Naive B cell (primary cell): ENCODE measurements at regions not wholly inside any gene's neighbourhood (a gene's known extent, or its start where the extent isn't known, plus 50 kb on each side); places are given as distances from the start of the nearest gene placed in this dataset.

Experiments used
- ATAC-seq, 2 donors: fragments of 150-1000 bp; cut with Tn5 transposase; 2 replicates each; pipeline ENCODE4 v1.10.0; 2021; ENCODE audit warnings: low read depth in 2 of 2, mild to moderate bottlenecking in 2 of 2, moderate library complexity in 2 of 2
- DNase-seq: peaks from one replicate; pipeline ENCODE4 v3.0.0; 2022
- H3K27ac Mint-ChIP-seq, 6 donors: one replicate each; pipeline ENCODE4 v1.8.0; 2020 to 2022; ENCODE audit warnings: mild to moderate bottlenecking in 6 of 6, mixed read lengths in 6 of 6, moderate library complexity in 5 of 6, inconsistent platforms in 2 of 6
- H3K27me3 Mint-ChIP-seq, 3 donors: one replicate each; pipeline ENCODE4 v1.8.0; 2021 to 2022; ENCODE audit warnings: mixed read lengths in 3 of 3, mild to moderate bottlenecking in 1 of 3
- H3K36me3 Mint-ChIP-seq, 2 donors: one replicate each; pipeline ENCODE4 v1.8.0; 2020 to 2022; ENCODE audit warnings: mixed read lengths in 2 of 2, inconsistent platforms in 1 of 2, mild to moderate bottlenecking in 1 of 2
- H3K4me1 Mint-ChIP-seq, 3 donors: one replicate each; pipeline ENCODE4 v1.8.0; 2020 to 2022; ENCODE audit warnings: mixed read lengths in 3 of 3, inconsistent platforms in 1 of 3, mild to moderate bottlenecking in 1 of 3, moderate library complexity in 1 of 3
- H3K4me3 Mint-ChIP-seq, 8 donors: one replicate each; pipeline ENCODE4 v1.8.0; 2020 to 2022; ENCODE audit warnings: mild to moderate bottlenecking in 8 of 8, mixed read lengths in 8 of 8, moderate library complexity in 8 of 8, inconsistent platforms in 2 of 8
- H3K9me3 Mint-ChIP-seq, 7 donors: one replicate each; pipeline ENCODE4 v1.8.0; 2020 to 2022; ENCODE audit warnings: mixed read lengths in 7 of 7, mild to moderate bottlenecking in 5 of 7, inconsistent platforms in 2 of 7, moderate library complexity in 1 of 7

- peaks cover 4 to 16% (median 11%) of the 10 kb centered on the region in 3 donors for H3K27me3 Mint-ChIP-seq
- H3K4me1 Mint-ChIP-seq: no peaks in the 10 kb centered on the region
- no peak for DNase-seq
- peaks cover 0 to 3% (median 0%) of the 10 kb centered on the region in 7 donors for H3K9me3 Mint-ChIP-seq
- H3K27ac Mint-ChIP-seq: no peak overlapping the region
- H3K36me3 Mint-ChIP-seq: no peaks in the 10 kb centered on the region
- no peak overlapping the region for H3K4me3 Mint-ChIP-seq
- ATAC-seq: no peak
Measured at GRCh38 chr20:40758790-40759189, 69.8 kb upstream of the MAFB start.

GRCh38 chr20:40760399-40760798 is 71.4 kb upstream of the MAFB start:
- peaks cover 0 to 3% (median 0%) of the 10 kb centered on the region in 7 donors for H3K9me3 Mint-ChIP-seq
- ATAC-seq (no peak), DNase-seq (no peak)
- H3K4me1 Mint-ChIP-seq: no peaks in the 10 kb centered on the region
- no peaks in the 10 kb centered on the region for H3K36me3 Mint-ChIP-seq
- H3K4me3 Mint-ChIP-seq: no peak overlapping the region
- peak overlapping the region in 1 of 6 donors; percentile 62 for H3K27ac Mint-ChIP-seq
- H3K27me3 Mint-ChIP-seq: peaks cover 4 to 23% (median 11%) of the 10 kb centered on the region in 3 donors

DNA sequence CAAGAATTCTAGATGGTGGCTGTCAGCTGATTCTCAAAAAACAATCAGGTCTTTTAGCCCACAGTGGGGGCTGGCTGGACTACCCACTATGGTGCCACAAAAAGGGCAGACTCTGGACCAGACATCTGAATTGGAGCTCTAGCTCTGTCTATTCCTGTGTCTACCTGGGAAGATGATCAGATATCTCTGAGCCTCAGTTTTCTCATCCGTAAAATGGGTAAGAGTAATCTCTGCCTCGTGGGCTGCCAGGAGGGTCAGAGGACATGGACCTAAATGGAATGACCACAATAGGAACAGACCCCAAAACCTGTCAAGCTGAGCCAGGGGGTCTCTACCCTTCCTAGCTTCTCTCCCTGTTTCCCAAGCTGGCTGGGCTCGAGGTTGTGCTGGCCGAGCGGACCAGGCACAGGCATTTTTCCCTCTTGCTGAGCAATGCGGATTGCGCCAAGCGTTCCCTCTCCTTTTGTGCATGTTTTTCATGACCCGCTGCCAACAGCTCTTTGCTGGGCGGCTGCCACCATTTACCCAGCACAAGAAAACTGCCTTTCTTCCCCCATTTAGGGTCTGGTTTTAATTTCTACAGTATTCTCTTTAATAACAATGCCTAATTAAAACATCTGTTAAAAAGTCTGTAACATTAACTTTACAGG is 74.7 kb upstream of the MAFB start:
- Mint-ChIP-seq H3K9me3 (peaks cover 0 to 3% (median 0%) of the 10 kb centered on the region in 7 donors), H3K27me3 (peaks cover 8 to 29% (median 19%) of the 10 kb centered on the region in 3 donors), H3K4me3 (no peak overlapping the region), H3K36me3 (no peaks in the 10 kb centered on the region), H3K4me1 (no peaks in the 10 kb centered on the region), H3K27ac (no peak overlapping the region)
- ATAC-seq: no peak
- DNase-seq: no peak

DNA sequence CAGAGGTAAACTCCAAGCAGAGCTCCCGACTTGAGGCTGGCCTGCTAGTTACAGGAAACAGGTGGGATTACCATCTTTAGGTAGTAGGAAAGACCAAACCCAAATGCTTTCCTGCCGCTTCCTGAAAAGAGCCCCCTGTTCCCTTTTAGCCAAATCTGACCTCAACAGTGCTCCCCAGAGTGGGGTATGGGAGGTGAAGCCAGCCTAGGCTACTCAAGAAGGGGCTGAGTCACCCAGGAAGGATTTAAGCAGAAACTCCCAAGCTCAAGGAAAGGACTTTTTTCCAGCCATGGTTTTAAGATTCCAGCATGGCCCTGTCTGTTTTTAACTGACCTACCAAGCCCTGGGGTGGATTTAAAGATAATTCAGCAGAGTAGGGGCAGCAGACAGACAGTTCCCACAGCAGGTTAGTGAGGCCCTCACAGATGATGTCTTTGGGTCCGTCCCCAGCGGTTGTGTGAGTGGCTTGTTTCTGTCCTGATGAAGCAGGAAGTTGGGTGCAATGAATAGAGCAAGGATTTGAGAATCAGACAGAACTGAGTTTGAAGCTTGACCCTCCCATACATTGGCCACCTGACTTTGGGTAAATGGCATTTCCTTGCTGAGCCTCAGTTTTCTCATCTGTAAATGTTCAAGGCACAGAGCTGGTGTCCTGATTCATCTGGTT is 76.9 kb upstream of the MAFB start:
- ATAC-seq (no peak), DNase-seq (no peak)
- Mint-ChIP-seq H3K4me3 (no peak overlapping the region), H3K27ac (no peak overlapping the region), H3K27me3 (peaks cover 12 to 43% (median 25%) of the 10 kb centered on the region in 3 donors), H3K9me3 (peaks cover 0 to 2% (median 0%) of the 10 kb centered on the region in 7 donors), H3K4me1 (no peaks in the 10 kb centered on the region), H3K36me3 (no peaks in the 10 kb centered on the region)

DNA sequence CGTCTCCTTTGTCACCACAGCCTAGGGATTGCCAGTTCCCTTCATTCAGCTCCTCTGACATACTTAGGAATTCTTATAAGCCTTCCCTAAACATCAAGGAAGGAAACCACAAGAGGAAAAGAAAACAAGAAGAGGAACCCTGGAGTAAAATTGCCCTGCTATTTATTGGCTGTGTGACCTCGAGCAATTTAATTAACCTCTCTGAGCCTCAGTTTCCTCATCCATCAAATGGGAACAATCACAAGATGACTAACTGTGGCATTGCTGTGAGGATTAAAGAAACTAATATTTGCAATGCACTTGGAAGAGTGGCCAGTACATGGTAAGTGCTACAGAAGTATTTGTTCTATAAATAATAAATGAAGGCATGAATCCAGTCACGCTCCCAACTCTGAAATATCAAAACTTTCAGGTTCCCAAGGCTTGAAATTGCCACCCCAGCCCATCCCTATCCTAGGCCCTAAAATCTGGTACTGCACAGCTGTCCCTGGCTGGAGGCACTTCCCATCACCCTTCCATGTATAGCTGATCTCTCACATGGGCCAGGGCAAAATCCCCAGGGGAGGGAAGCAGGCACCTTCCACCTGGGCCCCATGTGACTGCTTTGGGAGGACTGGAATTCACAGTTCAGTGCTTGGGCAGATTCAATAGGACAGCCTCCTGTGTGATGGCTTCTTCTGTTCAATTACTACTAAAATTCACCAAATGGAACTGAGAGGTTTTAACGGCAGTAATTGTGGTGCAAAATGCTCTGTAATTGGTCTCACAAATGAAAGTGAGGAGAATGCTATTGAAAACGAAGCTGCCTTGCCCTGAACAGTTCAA is 78.0 kb upstream of the MAFB start:
- no peaks in the 10 kb centered on the region for H3K36me3 Mint-ChIP-seq
- H3K4me1 Mint-ChIP-seq: no peaks in the 10 kb centered on the region
- ATAC-seq (no peak), DNase-seq (no peak)
- H3K4me3 Mint-ChIP-seq: no peak overlapping the region
- H3K27me3 Mint-ChIP-seq: peaks cover 12 to 48% (median 26%) of the 10 kb centered on the region in 3 donors
- H3K27ac Mint-ChIP-seq: no peak overlapping the region
- H3K9me3 Mint-ChIP-seq: peaks cover 0 to 2% (median 0%) of the 10 kb centered on the region in 7 donors

- Mint-ChIP-seq H3K9me3 (no peaks in the 10 kb centered on the region), H3K4me1 (no peaks in the 10 kb centered on the region), H3K27me3 (peaks cover 12 to 48% (median 26%) of the 10 kb centered on the region in 3 donors), H3K4me3 (no peak overlapping the region), H3K36me3 (no peaks in the 10 kb centered on the region), H3K27ac (no peak overlapping the region)
- DNase-seq: no peak
- ATAC-seq: no peak
Measured at GRCh38 chr20:40767615-40767924, 78.5 kb upstream of the MAFB start.

- DNase-seq: no peak
- no peaks in the 10 kb centered on the region for H3K9me3 Mint-ChIP-seq
- no peak for ATAC-seq
- no peak overlapping the region for H3K4me3 Mint-ChIP-seq
- peaks cover 12 to 48% (median 22%) of the 10 kb centered on the region in 3 donors for H3K27me3 Mint-ChIP-seq
- no peak overlapping the region for H3K27ac Mint-ChIP-seq
- no peaks in the 10 kb centered on the region for H3K4me1 Mint-ChIP-seq
- no peaks in the 10 kb centered on the region for H3K36me3 Mint-ChIP-seq
Measured at GRCh38 chr20:40768105-40768504, 79.1 kb upstream of the MAFB start.

DNA sequence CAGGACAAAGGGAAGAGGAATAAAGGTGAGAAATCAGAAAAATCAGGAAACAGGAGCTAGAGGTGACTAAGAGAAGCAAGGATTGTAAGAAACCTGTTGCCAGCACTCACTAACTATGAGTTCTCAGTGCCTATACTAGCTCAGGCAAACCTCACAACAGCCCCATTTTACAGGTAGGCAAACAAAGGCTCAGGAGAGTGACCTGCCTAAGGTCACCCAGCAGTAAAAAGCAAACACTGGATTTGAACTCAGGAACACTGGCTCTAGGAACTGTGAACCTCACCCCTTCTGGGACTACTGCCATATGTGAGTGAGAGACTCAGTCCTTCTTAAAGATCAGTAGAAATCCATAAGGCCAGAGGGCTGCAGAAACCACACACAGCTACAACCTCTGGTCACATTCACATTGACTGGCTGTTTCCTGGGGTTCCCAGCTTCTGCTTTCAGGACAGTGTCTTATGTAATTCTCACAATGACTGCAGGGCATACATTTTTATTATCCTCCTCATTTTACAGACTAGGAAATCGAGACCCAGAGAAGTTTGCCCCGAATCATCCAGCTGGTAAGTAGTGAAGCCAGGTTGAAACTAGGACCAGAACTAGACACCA is 80.7 kb upstream of the MAFB start:
- H3K27me3 Mint-ChIP-seq: peaks cover 12 to 39% (median 22%) of the 10 kb centered on the region in 3 donors
- H3K27ac Mint-ChIP-seq: peak overlapping the region in 1 of 6 donors; percentile 73
- ATAC-seq (no peak), DNase-seq (no peak)
- H3K4me3 Mint-ChIP-seq: no peak overlapping the region
- H3K36me3 Mint-ChIP-seq: no peaks in the 10 kb centered on the region
- H3K9me3 Mint-ChIP-seq: no peaks in the 10 kb centered on the region
- H3K4me1 Mint-ChIP-seq: no peaks in the 10 kb centered on the region

- ATAC-seq (no peak), DNase-seq (no peak)
- no peak overlapping the region for H3K4me3 Mint-ChIP-seq
- no peaks in the 10 kb centered on the region for H3K36me3 Mint-ChIP-seq
- H3K27ac Mint-ChIP-seq: no peak overlapping the region
- peaks cover 12 to 38% (median 22%) of the 10 kb centered on the region in 3 donors for H3K27me3 Mint-ChIP-seq
- H3K9me3 Mint-ChIP-seq: no peaks in the 10 kb centered on the region
- H3K4me1 Mint-ChIP-seq: no peaks in the 10 kb centered on the region
Measured at GRCh38 chr20:40770564-40771307, 81.7 kb upstream of the MAFB start.

- H3K27me3 Mint-ChIP-seq: peaks cover 11 to 38% (median 22%) of the 10 kb centered on the region in 3 donors
- H3K9me3 Mint-ChIP-seq: no peaks in the 10 kb centered on the region
- ATAC-seq (no peak), DNase-seq (no peak)
- H3K4me3 Mint-ChIP-seq: no peak overlapping the region
- H3K4me1 Mint-ChIP-seq: no peaks in the 10 kb centered on the region
- no peaks in the 10 kb centered on the region for H3K36me3 Mint-ChIP-seq
- H3K27ac Mint-ChIP-seq: no peak overlapping the region
Measured at GRCh38 chr20:40771308-40771610, 82.2 kb upstream of the MAFB start.

DNA sequence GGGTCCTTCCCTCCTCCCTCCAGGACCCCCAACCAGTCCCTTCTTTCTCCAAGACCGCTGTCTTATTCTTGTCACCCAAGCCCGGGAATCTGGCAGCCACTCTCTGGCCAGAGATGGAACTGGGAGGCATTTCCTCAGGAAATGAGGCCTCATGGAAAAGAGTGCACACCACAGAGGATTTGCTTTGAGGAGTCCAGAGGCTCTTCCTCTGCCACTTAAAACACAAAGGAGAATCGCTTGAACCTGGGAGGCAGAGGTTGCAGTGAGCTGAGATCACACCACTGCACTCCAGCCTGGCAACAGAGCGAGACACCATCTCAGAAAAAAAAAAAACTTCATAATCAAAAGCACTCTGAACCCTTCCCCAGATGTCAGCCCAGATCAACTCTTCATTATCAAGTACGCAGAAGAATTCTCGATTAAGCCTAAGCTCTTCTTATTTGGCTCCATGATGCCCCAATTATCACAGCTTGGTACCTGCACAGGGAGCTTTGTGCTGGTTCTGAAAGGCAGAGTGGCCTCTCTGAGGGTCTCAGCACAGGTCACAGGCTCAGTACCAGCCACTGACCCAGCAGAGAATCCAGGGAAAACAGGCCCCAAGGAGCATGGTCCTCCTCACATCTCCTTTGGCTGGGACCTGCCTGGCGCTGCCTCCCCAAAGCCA is 82.9 kb upstream of the MAFB start:
- Mint-ChIP-seq H3K36me3 (no peaks in the 10 kb centered on the region), H3K27me3 (peaks cover 8 to 38% (median 22%) of the 10 kb centered on the region in 3 donors), H3K27ac (no peak overlapping the region), H3K4me3 (peak overlapping the region in 1 of 8 donors; percentile 31), H3K9me3 (no peaks in the 10 kb centered on the region), H3K4me1 (no peaks in the 10 kb centered on the region)
- no peak for ATAC-seq
- DNase-seq: no peak

- peaks cover 0 to 2% (median under 1%) of the 10 kb centered on the region in 3 donors for H3K4me1 Mint-ChIP-seq
- no peak overlapping the region for H3K4me3 Mint-ChIP-seq
- H3K27ac Mint-ChIP-seq: no peak overlapping the region
- no peaks in the 10 kb centered on the region for H3K9me3 Mint-ChIP-seq
- DNase-seq (no peak), ATAC-seq (no peak)
- peaks cover 8 to 28% (median 15%) of the 10 kb centered on the region in 3 donors for H3K27me3 Mint-ChIP-seq
- no peaks in the 10 kb centered on the region for H3K36me3 Mint-ChIP-seq
Measured at GRCh38 chr20:40773376-40773775, 84.3 kb upstream of the MAFB start.

- H3K4me1 Mint-ChIP-seq: peaks cover 0 to 5% (median 5%) of the 10 kb centered on the region in 3 donors
- ATAC-seq: no peak
- no peaks in the 10 kb centered on the region for H3K36me3 Mint-ChIP-seq
Measured at GRCh38 chr20:40774252-40774651, 85.2 kb upstream of the MAFB start.

More at GRCh38 chr20:40774252-40774651, 85.2 kb upstream of the MAFB start:
- Mint-ChIP-seq H3K27me3 (peaks cover 8 to 20% (median 9%) of the 10 kb centered on the region in 3 donors), H3K27ac (no peak overlapping the region), H3K4me3 (no peak overlapping the region), H3K9me3 (no peaks in the 10 kb centered on the region)
- no peak for DNase-seq
